HG03280 (cell line): ENCODE measurements at regions not wholly inside any gene's neighbourhood (a gene's known extent, or its start where the extent isn't known, plus 50 kb on each side); places are given as distances from the start of the nearest gene placed in this dataset.
"Not testable (repeated sequence)": the region's sequence is repeated elsewhere in the genome, so short reads cannot be mapped to it uniquely, and the experiment has no call there.

Experiments used
- ATAC-seq: cut with Tn5 transposase; IDR thresholded peaks from one replicate; pipeline ENCODE4 v1.9.1; 2021; ENCODE audit warnings: mild to moderate bottlenecking, moderate library complexity; ENCODE audit not compliant: unreplicated experiment

DNA sequence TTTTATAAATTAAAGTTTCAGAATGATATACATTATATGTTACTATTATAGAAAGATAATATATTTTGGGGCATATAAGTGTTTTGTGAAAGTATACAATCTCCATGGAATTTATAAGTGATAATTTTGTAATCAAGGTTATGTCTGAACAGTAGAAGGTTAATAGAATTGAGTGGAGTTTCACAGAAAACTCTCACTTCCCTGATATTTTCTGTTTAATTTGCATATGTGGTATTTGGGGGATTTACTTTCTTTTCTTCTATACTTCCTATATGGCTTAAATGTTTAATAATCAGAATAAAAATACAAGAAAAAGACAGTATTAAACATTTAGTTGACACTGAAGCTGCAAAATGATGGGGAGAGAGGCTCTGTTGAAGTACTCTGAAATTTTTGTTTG lies 848.5 kb downstream of the DACH1 start:
- ATAC-seq = no peak

DNA sequence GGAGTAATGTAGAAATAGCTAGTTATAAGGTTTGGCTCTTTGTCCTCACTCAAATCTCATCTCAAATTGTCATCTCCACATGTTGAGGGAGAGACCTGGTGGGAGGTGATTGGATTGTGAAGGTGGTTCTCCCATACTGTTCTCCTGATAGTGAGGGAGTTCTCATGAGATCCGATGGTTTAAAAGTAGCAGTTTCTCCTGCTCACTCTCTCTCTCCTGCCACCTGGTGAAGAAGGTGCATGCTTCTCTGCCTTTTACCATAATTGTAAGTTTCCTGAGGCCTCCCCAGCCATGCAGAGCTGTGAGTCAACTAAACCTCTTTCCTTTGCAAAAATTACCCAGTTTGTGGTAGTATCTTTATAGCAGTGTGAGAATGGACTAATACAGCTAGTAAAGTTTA lies 849.4 kb downstream of the DACH1 start:
- no peak for ATAC-seq

DNA sequence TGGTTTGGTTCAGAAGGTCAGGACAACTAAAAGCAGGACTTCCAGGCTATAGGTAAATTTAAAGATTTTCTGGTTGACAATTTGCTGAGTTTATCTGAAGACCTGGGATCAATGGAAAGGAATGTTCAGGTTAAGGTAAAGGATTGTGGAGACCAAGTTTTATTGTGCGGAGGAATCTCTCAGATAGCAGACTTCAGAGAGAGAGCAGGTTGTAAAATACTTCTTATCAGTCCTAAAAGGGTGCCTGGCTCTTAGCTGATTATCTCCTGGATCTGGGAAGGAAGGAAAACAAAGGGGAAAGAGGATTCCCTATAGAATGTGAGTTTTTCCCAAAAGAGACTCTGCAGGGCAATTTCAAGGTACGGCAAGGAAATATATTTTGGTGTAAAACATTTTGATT lies 851.5 kb downstream of the DACH1 start:
- ATAC-seq = no peak

DNA sequence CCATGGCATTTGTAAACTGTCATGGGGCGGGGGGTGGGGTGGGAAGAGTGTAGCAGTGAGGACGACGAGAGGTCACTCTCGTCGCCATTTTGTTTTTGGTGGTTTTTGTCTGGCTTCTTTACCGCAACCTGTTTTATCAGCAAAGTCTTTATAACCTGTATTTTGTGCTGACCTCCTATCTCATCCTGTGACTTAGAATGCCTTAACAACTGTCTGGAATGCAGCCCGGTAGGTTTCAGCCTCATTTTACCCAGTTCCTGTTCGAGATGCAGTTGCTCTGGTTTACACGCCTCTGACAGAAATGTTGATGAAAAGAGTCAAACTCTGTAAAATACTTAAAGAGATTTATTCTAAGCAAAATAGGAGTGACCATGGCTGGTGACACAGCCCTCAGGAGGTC lies 852.0 kb downstream of the DACH1 start:
- no peak for ATAC-seq

DNA sequence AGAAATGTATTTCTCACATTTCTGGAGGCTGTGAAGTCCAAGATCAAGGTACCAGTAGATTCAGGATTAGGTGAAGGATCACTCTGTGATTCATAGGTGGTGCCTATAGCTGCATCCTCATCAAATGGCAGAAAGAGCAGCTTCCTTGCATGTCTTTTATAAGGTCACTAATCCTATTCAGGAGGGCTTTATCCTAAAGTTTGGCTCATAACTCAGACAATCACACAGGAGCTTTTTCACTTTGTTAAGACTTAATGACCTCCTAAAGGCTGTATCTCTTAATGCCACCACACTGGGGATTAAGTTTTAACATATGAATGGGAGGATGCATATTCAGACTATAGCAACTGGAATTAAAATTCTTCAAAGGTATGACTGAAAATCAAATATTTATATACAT lies 861.1 kb downstream of the DACH1 start:
- ATAC-seq = no peak

DNA sequence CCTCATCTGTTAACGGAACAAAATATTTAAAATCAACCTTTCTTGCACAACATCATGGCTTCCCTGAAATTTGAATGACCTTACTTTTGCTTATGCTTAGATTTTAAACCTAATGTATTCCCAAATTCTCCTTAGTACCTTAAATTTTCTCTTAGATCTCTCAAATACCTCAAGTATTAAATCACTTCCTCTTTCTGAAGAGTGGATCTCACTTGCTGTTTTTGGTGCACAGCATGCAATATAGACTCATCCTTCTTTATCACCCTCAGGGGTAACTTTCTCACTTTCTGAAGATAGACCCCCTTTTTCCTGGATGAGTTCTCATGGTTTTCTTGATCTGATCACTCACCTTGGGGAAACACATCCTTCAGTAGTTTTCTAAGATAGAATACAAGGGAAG lies 871.7 kb downstream of the DACH1 start:
- no peak for ATAC-seq

DNA sequence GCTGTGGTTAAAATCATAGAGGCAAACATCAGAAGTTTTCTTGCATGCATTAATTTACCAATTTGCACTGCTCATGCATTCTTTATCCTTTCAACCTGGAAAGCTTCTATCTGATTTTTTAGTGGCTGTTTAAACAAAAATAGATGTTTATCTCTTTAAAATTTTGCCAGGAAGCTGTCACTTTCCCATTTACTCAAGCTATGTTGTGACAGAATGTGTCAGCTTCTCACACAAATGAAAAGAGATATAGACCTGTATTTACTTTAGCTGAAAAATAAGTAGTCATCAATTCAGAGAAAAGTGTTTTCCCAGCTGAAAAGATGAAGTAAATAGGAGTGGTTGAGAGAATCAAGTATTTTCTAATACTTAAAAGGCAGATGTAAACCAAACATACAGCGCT lies 872.8 kb downstream of the DACH1 start:
- ATAC-seq = no peak

DNA sequence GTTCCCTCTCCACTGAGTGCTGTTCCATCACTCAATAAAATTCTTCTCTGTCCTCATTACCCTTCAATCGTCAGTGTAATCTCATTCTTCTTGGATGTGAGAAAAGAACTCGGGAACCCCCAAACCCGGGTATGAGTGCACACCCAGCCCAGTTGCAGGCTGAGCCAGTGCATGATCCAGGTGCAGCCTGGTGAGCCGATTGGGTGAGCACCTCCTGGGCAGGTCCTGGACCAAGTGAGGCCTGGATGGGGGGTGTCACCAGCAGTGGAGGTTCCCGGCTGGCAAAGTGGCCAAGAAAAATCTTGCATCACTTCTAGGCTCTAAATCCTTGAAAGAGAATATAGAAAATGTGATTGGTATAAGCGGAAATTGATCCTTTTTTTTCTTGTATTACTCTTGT lies 878.8 kb upstream of the KLHL1 start:
- ATAC-seq = no peak

DNA sequence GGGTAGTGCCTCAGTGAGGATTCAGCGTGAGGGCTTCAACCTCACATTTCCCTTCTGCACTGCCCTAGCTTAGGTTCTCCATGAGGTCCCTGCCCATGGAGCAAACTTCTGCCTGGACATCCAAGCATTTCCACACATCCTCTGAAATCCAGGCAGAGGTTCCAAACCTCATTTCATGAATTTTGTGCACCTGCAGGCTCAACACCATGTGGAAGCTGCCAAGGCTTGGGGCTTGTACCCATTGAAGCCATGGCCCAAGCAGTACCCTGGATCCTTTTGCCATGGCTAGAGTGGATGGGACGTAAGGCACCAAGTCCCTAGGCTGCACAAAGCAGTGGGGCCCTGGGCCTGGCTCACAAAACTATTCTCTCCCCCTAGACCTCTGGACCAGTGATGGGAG lies 877.1 kb upstream of the KLHL1 start:
- no peak for ATAC-seq

DNA sequence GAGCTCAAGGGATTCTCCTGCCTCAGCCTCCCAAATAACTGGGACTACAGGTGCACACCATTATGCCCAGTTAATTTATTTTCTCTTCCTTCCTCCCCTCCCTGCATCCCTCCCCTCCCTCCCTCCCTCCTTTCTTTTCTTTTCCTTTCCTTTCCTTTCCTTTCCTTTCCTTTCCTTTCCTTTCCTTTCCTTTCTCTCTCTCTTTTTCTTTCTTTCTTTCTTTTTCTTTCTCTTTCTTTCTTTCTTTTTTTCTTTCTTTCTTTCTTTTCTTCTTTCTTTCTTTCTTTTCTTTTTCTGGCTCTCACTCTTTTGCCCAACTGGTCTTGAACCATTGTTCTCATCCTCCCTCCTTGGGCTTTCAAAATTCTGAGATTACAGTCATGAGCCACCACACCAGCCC lies 873.0 kb upstream of the KLHL1 start:
- ATAC-seq = not testable (repeated sequence)

DNA sequence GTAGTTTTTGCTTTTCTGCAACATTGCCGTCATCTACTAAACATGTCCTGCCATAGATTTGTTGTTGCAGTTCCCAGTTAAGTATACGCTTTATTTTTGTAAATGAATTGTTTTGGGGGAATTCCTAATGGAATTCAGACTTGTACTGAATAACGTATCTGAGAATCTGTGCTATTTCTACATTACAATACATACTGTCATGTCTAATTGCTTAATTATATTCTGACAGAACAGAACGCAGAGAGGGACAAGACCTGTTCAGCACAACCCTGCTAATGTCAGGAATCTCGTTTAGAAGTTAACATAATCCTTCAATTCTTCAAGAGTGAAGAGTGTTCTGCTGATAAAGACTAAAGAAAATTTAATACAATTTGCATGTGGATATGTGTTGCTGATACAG lies 861.1 kb upstream of the KLHL1 start:
- no peak for ATAC-seq

DNA sequence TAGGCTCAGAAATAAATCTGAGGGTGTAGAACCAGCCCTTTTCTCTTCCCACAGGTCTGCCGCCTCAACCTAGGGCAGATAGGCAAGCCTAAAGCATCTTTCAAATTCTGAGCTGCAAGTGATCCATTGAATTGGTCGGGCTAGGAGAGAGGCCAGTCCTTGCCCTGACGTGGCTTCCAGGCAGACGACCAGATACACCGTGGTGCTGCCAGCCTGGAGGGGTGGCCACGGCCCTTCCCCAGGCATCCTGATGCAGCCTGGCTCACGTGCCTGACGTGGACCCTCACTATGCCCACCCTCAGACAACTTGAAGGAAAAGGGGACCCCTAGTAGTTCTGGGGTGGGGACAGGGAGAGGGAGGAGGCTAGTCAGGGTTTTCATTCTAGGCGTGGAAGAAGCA lies 859.3 kb upstream of the KLHL1 start:
- no peak for ATAC-seq

DNA sequence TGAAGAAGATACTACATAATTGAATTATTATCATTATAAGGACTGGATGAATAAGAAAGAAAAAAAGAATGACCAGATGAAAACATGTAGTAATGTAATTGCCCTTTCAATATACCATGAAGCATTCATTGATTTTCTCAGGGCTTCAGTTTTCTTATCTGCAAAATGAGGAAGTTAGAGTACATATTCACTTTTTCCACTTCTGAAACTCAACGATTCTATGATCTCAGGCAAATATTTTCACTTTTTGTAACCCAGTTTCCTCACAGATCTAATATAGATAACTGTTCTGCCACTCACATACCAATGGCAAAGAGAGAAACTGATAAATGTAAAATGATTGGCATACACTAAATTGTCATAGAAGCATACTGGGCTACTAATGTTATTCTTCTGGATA lies 856.6 kb upstream of the KLHL1 start:
- no peak for ATAC-seq

DNA sequence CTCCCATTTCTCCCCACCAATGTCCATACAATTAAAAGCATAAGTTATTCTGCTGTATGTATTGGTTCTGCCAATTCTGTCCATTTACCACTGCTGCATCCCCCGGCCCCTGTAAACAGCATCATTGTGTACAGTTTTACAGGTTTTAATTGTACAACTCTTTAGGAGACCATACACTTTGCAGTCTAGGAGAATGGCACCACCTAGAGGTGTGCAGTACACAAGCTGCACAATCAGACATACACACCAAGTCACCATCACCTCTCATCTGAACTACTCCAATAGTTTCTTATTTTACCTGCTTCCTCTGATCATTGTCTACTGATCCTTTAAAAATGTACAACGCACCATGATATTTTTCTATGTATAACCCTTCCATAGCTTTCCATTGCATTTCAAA lies 855.9 kb upstream of the KLHL1 start:
- ATAC-seq = no peak

DNA sequence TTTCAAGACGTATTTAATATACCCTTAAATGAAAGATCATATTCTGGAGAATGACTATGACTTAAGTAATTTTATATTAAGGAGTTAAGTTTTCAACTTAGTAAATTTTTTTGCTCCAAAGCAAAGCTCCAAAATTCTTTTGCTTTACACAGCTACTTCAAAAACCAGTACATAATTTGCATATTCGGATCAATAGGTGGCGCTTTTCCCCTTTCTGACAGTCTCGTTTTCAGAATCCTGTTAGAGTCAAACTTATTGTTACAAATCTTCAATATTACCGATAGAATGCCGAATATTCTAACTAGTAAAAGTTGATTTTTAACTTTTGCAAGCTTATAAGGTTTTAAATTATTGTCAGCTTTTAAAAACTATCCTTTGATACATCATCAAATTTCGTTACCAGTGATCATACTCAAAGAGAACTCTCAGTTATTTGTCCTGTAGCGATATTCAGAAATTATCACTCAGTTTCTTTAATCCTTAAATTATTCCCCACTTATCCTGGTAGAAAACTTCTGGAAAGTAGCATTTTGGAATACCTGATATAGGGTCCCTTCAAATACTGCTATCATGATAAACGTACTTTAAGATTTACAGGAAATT lies 852.7 kb upstream of the KLHL1 start:
- no peak for ATAC-seq

DNA sequence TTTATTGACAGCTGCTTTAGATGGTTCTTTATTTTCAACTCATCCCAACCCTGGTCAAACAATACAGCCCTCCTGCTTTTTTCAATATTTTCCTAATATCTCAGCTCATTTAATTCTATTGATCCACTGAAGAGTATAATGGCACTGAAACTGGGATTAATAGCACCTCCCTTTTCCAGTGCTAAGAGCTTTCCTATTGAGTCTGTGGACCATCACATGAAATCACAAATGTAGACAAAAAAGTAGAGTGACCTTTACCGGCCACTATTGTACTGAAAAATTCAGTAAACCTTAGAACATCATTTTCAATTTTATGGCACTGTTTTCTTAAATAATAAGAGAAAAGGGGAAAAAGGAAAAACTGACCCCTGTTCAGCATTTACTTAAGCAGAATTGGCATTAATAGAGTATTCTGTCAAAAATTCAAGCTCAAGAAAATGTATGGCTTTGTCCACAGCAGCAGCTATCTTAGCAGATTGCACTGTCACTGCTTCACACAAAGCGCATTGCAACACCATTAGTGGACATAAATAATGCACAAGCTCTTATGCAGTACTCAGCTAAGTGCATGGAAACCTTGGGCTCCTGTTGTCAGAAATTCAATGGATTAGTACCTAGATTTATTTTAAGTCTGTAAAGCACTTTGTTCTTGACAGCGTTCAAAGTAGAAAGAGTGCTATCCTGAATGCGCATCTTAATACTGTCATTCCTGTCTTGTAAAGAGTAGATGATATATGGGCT lies 851.0 kb upstream of the KLHL1 start:
- ATAC-seq = no peak

DNA sequence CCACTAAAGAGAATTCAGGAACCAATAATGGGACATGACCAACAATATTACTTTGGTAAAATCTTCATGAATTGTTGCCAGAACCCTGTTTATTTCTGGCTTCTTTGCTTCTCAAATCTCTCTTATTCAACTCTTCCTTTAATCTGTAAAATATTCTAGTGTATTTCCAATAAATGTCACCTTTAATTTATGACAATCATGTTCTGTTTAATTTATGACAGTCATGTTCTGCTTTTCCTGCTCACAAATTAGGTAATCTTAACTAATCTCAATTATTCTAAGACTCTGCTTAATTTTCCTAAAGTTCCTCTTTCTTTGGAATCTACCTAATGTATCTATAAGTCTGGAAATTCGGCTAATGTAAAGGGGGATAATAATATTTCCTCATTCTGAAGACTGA lies 847.6 kb upstream of the KLHL1 start:
- ATAC-seq = no peak

DNA sequence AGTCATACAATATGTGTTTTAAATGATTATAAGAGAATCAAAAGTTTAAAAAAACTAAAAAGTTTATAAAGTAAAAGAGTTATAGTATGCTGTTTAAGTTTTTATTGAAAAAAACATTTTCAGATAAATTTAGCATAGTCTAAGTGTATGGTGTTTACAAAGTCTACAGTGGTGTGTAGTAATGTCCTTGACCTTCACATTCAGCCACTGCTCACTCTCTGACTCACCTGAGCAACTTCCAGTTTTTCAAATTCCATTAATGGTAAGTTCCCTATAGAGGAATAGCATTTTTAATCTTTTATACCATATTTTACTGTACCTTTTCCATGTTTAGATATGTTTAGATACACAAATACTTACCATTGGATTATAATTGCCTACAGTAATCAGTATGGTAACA lies 842.4 kb upstream of the KLHL1 start:
- no peak for ATAC-seq

DNA sequence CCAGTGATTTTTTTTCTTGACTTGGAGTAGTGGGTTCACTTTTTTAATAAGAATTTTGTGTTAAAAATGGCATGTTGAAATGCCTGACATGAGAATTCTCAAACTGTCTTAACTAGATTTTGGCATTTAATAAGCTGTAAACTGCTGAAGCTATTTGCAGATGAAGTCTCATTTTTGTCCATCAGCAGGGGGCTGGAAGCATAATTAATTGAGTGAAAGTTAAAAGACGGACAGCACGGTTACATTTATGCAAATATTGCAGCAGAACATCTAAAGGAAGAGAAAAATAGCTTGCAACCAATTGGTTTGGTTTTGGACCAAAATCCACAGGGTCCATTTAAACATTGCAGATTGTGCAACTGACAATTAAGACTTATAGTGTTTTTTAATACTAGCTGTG lies 837.3 kb upstream of the KLHL1 start:
- ATAC-seq = no peak

DNA sequence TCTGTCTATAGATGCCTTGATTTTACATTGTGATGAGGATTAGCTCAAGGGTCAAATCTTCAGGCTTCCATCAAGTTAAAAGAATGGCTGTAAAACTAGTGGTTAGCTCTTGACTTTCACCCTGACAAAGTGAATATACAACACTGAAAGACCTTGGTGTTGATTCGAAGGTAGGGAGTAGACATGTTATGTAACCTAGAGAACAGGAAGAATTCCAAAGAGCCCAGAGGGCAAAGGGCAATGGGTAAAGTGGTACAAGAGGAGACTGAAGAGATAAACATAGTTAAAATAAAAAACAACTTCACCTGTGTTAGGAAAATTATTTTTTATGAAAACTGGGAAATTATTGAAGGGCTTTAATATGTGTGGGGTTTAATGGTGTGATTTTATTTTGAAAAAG lies 833.2 kb upstream of the KLHL1 start:
- ATAC-seq = no peak

DNA sequence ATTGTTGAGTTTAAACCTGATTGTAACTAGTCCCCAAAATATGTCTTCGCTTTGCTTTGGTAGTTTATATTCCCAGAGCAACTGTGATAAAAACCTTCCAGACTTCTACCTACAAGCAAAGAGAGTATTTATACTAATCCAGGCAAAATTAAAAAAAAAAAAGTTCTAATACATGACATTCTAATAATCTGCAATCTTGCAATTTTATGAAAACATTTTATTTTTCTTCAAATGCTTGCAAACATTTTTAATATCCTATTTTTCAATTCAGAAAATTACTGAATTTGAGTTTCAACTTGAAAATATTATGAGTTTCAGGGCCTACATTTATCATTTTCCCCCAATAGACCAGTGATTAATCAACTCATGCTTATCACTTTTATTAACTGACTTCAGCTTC lies 830.2 kb upstream of the KLHL1 start:
- ATAC-seq = no peak

DNA sequence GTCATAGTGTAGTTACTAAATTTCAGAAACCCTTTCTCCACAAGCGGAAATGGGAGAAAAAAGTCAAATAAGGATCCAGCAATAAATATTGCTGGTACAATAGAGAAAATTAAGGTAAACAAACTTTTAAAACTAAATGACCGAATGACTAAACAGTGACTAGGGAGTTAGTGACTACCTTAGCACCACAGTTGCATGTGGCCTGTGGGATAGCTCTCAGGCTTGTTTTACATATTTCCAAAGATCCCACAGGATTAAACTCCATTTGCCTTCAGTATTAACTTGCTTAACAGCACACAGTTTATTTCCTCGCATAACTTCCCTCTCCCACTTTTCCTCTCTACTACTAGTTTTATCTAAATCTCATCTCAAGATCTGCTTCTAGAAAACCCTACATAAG lies 824.3 kb upstream of the KLHL1 start:
- ATAC-seq = no peak
